GM12878 (cell line): ENCODE measurements at regions not wholly inside any gene's neighbourhood (a gene's known extent, or its start where the extent isn't known, plus 50 kb on each side); places are given as distances from the start of the nearest gene placed in this dataset.

Experiments used
- BRCA1 ChIP-seq: IDR thresholded peaks from 2 replicates; pipeline ENCODE4 v1.6.1; 2011; ENCODE audit warnings: low read depth, low read length, improper control_type of control experiment
- POLR2AphosphoS5 ChIP-seq: IDR thresholded peaks from 2 replicates; pipeline ENCODE4 v1.6.1; 2011; ENCODE audit warnings: mild to moderate bottlenecking, low read length, inconsistent platforms

DNA sequence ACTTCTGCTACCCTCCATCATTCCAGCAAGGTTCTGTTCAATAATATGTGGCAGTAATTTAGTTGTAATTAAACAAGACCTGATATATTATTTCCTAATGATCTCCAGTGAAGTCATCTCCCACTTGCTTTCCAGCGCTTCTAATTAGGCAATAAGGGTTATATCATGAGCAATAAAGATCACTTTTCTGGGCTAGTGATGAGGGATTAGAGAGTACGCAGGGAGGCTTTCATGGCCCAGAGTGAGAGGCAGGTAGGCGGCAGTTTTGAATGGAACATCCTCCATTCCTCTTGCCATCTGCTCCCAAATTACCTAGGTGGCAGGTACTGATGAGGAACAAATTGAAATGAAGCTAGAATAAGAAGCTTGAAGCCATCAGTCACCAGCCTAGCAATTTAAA is 358.1 kb upstream of the SYT4 start:
- TF ChIP-seq POLR2AphosphoS5 (no peak), BRCA1 (no peak)
